GM18519 (cell line): ENCODE measurements at regions not wholly inside any gene's neighbourhood (a gene's known extent, or its start where the extent isn't known, plus 50 kb on each side); places are given as distances from the start of the nearest gene placed in this dataset.

Source experiments
- ATAC-seq: cut with Tn5 transposase; IDR thresholded peaks from one replicate; pipeline ENCODE4 v1.9.1; 2021; ENCODE audit warnings: mild to moderate bottlenecking, moderate library complexity; ENCODE audit not compliant: unreplicated experiment, low FRiP score

DNA sequence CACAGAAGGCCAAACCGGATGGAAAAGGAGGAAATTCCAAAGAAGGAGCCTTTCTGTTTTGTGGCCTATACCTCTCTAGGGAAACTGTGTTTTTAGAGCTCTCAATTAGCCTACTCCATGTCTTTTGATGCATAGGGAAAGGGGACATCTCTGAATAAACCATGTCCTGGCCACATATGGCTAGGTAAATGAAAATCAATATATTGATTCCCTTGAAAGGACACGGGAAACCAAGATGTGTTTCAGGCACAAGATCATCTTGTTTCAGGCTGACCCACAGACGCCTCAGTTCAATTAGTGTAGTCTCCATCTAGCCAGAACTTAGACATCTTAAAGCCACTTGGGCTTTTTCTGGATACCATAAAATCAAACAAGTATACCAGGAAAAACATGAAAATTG, 363.1 kb downstream of the ENC1 start:
- no peak for ATAC-seq

DNA sequence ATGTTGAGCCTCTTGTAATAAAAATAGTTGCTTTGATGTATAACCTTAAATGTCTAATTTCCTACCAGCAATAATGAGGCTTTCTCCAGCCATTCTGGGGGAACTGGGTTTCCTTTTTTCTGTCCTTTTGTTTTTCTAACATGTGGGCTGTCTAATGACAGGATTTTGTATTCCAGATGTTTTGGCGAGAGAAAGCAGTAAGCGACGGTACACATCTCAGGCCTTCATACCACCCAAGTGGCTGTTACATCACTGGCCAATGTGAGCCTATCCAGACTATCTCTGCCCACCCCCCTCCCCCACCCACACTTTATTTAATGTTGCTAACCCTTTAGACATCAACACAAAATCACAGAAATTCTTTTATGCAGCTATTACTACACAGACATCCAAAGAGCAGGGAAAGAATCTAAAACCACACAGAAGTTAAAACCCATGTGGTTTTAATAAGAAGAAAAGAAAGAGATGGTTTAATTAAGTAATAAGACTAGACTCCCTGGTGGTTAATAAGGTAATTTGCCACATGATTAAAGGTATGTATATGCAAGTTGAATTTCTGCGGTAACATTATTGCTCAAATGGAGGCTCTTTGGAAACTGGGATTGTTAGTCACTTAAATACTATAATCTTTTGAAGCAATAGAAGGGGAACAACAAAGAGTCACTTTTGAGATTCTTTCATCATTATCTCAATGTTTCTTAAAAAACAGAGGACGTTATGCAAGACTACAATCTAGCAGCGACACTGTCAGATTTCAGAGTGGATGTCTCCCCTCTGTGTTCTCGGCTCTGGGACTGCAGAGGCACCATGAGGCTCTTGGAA, 365.1 kb downstream of the ENC1 start:
- ATAC-seq: no peak

DNA sequence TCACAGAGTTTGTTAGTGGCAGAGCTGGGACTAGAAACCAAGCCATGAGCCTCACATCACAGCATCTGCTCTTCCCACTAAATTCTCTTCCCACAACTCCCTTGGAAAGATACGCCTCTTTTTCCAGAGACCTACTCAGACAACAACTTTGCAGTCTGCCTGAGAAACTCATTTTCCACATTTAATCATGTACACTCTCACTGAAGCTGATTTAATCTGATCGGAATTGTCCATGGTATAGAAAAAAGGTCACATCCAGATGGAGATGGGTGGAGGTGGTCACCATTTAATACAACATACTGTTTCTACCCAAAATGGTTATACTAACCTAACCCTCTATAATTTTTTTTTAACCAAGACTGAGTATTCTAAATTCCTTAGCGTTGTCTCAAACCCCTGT, 366.2 kb downstream of the ENC1 start:
- no peak for ATAC-seq

DNA sequence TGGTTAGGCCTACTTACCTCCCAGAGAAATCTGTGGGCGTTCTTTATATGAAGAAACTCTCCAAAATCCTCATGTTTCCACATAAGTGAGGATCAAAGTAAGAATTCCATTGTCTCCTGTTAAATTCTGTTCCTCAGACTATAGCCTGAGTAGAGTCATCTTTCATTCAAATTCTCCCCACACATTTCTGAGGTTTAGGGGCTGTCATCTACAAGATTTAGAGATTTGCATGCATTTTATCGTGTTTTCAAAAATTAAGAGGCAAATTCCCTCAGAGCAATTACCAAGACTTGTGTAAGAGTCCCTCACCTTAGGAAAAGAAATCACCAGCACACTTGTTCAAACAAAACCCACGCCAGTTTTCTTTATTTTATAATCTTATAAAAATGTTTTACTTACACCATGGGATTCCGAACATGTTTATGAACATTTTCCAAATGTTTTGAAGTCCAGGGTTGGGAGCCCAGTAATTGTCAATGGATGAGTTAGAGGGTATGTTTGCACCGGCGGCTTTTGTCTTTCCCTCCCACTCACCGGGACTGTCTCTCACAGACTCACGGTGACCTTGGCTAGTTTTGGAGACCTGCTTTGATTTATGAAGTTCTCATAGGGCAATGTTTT, 367.6 kb downstream of the ENC1 start:
- ATAC-seq: no peak

DNA sequence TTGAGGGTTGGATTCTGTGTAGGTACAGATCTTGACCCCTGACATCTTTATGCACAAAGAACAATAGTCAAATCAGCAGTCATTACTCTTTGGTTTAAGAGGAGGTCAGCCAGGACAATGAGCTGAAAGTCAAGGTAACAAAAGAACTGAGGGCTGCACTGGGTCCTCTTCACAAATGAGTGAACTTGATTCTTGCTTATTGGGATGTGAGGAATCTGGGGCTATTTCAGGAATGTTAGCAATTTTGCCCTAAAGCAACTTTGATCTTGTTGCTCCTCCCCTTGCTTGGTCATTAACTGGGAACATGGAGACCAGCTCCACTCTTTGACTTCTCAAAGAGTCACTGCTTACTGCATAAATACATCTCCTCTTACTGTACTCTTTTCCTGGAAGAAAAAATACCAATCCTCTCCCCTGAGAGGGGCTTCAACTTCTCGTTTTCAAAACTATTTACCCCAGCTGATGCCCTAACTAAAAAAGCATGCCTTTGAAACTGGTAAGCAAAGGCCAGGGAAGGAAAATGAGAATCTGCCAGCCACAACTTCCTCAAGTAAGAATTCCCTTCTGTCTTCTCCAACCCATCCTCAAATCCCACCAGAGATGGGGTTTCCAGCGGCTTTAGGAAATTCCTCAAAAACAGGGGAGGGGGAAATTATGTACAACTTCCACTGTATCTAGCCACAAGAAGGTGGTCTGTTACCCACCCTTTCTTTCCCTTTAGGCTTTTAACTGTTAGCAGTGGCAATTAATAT, 368.3 kb downstream of the ENC1 start:
- ATAC-seq: no peak

DNA sequence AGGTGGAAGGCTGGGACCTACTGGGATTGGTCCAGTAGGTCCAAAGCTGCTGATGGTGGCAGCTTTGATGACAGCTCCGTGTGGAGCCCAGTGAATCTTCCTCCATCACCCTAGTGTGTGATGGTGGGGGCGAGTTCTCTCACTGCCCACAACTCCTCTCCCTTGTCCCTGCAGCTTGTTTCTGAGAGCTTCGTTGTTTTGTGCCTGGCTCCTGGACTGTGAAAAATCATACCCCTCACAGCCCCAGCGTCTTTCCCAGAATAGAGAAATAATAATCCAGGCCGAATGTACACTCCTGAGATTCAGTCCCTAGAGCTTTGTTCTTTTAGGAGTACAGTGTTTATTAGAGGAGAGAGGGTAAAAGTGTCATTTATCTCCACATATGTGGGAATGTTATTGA, 372.2 kb downstream of the ENC1 start:
- no peak for ATAC-seq

DNA sequence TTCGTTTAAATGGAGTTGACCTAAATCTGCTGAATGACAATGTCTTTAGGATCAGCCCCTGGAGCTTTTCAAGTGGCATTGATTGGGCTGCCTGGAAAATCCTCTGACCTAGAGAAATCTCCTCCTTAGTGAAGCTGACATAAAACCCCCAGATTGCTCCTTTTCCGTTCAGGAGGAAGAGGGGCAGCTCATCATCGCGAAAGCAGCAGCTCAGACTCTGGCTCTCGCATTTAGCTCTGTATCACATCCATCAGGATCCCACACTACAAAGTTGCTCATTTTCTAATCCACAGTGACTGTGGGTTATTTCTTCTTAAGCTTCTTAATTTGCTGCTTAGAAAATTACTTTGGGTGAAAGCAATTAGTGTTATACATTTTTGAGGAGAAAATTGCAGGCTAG, 373.7 kb downstream of the ENC1 start:
- no peak for ATAC-seq

DNA sequence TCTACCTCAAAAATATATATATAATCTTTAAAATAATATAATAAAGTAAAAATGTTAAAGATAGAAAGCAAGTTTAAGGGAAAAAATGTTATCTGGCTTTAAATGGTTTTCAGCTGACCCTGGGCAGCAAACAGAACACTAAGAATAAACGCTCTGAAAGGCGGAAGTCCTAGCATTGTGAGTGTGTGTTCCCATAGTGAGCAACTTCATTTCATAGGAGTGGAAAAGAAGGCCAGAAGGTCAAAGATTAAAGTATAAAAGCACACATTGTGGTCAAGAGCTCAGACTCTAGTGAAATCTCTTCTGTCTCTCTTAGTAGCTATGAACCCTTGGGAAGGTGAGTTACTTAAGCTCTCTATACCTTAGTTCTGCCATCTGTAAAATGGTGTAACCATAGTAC, 374.4 kb downstream of the ENC1 start:
- no peak for ATAC-seq

DNA sequence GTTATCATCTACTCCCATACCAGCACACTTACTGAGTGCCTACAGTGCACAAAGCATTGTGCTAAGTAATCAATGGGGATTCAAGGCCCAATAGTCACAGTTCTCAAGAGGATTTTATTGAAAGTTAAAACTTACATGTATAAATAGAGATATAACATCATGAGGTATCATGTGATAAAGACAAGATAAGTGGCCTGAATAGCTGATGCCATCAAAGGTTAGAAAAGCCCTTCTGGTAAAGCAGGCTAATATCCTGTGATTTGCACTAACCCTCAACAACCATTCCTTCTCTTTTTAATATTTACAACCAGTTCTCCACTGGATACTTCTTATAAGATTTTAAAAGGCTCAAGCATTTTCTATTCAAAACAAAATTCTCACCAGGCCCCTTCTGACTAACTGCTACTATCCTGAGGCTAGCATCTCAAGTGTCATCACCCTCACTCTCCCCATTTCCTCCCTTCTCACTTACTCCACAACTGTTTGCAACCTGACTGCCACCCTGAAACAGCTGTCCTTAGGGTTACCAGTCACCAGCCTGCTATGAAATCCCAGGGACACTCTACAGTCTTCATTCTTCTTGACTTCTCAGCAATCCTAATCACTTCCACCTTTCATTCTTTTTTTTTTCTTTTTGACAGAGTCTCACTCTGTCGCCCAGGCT, 377.9 kb downstream of the ENC1 start:
- no peak for ATAC-seq

DNA sequence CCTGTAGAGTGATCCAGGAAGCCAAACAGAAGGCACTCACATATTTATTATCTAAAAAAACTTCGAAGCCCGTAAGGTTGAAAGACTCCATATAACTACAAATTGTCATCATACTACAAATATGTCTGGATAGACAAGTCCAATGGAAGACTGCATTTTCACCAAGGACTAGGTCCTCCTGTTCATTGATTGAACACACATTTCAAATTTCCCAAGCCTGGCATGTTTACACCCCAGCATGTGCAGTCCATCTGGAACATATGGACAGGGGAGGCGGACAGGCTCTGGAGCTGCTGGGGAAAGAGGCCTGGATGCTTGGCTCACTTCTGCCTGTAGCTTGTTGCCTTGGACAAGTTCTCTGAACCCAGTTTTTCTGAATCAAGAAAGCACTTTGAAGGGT, 378.7 kb downstream of the ENC1 start:
- ATAC-seq: no peak

DNA sequence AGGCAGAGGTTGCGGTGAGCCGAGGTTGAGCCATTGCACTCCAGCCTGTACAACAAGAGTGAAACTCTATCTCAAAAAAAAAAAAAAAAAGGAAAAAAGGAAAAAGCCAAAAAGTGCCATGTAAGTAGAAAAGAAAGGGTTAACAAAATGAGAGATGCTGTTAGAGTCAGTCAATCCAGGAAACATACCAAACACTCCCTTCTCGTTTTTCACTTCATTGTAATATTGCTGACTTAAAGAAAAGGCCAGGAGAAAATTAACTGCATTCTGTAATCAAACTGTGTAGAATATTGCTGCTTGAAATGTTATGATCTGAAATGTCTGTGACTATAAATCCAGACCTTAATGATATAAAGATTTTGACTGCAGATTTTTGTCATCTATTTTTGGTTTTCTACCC, 379.1 kb downstream of the ENC1 start:
- ATAC-seq: no peak

DNA sequence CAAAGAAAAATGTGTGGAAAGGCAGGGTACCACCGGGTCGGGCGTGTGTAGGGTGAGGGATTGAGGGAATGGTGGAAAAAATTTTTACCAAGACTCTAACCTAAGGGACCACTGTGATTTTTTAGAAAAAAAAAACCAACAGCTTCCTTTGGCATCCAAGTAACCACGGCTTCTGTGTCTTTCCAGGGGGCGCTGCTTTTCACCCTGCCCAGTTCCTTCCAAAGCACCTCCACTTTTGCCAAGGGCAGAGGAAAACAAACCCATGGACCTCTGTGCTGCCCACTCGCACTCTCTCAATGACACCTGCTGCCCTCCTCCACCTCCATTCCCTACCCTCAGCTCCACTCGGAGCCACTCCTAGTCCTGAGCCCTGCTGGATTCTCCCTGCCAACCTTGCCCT, 381.0 kb downstream of the ENC1 start:
- no peak for ATAC-seq

DNA sequence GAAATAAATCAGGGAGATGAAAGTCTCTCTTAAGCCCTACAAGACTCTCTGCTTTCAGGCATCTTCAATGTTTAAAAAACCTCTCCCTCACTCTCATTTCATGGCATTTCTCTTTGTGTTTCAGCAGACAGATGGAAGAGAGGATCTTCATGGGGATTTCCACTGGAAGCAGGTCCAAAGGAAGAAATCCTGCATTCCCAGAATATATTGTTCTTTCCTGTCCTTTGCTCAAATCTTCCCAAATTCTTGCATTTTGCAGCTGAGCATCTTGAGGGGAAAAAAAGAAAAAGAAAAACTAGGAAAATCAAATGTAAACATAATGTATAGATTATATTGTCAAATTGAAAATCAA, 382.2 kb downstream of the ENC1 start:
- ATAC-seq: no peak

DNA sequence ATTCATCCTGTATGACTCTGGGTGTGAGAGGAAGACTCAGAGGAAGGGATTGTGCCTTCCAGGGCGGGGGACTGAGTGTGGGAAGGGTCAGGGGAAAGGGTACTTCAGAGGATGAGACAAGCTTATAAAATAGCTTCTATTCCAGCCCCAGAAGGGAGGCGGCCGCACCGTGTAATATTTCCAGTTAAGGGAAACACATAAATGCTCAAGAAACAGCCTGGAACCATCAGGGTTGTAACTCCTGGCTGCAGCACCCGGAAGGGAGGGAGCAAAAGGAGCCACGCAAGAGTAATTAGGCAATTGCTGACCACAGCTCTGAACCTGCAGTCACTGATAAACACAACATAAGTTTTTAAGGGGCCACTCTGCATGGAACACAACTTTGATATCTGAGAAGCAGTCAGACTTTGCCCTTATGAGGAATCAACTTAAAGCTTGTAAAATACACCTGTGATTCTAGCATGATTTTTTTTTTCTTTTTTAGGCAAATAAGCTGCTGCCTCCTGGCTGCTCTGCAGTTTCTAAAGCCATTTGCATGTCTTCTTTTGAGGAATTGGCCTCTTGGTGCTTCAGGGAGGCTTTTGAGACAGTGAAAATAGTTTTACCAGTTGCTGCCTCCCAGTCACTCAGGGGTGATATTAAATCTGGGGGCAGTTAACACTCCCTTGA, 382.7 kb downstream of the ENC1 start:
- ATAC-seq: no peak

DNA sequence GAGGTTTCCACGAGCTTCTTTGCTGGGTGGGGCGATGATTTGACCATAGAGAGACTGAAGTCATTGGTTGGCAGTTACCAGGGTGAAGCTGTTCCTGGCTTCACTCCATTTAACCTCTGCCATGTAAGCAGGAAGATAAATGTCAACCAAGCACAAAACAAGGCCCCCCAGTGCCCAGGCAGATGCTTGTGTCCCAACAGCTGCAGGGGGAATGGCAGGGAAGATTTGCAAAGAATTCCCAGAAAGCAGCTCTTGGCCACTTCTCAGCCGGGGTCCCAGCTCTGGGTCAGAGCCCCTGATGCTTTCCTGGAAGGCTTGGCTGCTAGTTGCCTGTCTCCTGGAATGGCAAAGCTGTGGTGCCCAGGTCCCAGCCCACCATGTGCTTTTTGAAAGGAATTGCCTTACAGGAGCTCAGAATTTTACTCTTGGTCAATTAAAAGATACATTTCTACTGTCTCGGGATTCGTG, 383.4 kb downstream of the ENC1 start:
- ATAC-seq: no peak

DNA sequence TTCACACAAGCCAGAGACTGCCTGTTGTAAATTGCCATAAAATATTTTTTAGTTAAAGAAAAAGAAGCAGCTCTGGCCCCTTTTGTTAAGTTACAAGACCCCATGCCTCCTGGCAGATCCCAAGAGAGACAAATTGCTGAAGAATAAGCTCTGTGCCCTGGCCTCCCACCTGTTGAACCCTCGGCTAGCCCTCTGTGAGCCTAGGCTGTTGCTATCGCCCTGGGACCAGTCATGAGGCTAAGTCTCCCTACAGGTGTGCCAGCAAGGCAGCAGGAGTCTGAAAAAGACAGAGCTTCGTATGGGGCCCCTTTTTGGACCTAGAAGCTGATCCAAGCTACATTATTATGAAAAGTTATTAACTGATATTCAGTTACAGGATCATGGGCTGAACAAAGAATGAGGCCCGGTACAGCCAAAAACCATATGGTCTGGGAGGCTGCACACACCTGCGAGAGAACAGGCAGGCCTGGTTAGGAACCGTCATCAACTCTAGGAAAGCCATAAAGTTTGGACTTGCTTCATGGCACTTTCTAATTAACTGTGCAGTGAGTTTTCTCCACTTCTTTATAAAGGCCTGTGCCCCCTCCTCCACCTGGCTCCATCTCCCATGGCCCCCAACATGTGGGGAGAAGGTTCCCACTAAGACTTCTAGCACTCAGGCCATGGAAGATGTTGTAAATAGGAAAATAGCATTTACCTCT, 384.7 kb downstream of the ENC1 start:
- ATAC-seq: no peak

DNA sequence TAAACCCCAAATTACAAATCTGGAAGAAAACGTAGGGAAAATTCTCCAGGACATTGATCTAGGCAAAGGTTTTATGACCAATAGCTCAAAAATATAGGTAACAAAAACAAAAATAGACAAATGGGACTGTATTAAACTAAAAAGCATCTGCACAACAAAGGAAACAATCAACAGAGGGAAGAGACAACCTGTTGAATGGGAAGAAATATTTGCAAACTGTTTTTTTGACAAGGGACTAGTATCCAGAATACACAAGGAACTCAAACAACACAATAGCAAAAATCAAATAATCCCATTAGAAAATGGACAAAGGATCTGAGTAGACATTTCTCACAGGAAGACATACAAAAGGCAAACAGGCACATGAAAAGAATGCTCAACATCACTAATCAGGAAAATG, 386.3 kb downstream of the ENC1 start:
- no peak for ATAC-seq

DNA sequence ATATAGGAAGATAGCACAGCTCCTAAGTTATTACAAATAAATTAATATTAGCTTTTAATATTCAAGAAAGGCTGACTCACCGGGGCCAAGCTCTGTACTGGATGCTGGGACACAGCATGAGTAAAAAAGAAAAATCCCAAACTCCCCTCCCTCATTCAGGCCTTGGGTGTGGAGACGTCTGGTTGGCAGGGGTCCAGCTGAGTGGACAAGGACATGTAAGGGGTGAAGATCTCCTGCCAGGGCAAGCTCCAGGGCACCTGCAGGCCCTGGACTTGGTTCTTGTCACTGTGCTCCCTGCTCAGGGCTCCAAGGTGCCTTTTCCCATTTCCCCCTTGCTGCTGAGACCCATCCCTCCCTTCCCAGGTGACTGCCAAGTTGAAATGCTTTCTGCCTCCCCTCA, 388.5 kb downstream of the ENC1 start:
- no peak for ATAC-seq

DNA sequence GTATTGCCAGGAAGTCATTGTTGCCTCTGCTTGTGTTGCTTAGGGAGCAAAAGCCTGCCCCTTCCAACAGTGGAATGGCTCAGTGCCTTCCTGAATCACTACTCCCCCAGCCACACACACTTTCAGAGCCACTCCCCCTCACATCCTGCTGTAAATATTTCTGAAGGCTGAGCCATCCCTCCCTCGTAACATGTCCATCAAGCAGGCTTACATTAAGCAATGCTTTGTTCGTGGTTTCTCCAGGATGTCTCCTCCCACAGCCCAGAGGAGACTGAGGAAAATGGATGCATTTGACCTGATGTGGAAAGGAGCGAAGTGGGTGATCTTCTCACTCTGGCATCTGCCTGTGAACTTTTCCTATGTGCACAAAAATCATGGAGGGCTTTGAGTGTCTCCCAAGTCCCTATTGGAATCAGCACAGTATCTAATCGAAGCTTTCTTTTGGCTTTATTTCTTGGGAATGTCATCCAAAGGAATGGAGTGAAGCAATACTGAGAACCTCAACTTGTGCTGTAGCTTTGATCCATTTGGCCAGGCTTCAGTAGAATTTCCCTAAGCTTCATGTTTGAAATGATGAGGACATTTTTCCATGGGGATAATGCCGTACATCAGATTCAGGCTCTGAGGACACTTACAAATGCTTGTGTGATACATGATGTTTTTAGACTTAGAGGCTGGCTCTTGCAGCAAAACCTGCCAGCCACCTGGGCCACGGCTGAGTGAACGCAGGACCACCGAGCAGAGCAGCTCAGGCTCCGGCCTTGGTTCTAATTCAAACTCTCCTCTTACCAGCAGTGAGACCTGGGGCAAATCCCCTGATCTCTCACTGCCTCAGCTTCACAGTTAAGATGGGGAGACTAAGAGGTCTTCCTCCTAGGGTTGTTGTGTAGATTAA, 389.1 kb downstream of the ENC1 start:
- ATAC-seq: no peak
